Naive B cell (primary cell): ENCODE measurements at regions not wholly inside any gene's neighbourhood (a gene's known extent, or its start where the extent isn't known, plus 50 kb on each side); places are given as distances from the start of the nearest gene placed in this dataset.
"Not testable (repeated sequence)": the region's sequence is repeated elsewhere in the genome, so short reads cannot be mapped to it uniquely, and the experiment has no call there.

Experiments
- ATAC-seq, 2 donors: fragments of 150-1000 bp; cut with Tn5 transposase; 2 replicates each; pipeline ENCODE4 v1.10.0; 2021; ENCODE audit warnings: low read depth in 2 of 2, mild to moderate bottlenecking in 2 of 2, moderate library complexity in 2 of 2
- DNase-seq: peaks from one replicate; pipeline ENCODE4 v3.0.0; 2022
- H3K27ac Mint-ChIP-seq, 6 donors: one replicate each; pipeline ENCODE4 v1.8.0; 2020 to 2022; ENCODE audit warnings: mild to moderate bottlenecking in 6 of 6, mixed read lengths in 6 of 6, moderate library complexity in 5 of 6, inconsistent platforms in 2 of 6
- H3K27me3 Mint-ChIP-seq, 3 donors: one replicate each; pipeline ENCODE4 v1.8.0; 2021 to 2022; ENCODE audit warnings: mixed read lengths in 3 of 3, mild to moderate bottlenecking in 1 of 3
- H3K36me3 Mint-ChIP-seq, 2 donors: one replicate each; pipeline ENCODE4 v1.8.0; 2020 to 2022; ENCODE audit warnings: mixed read lengths in 2 of 2, inconsistent platforms in 1 of 2, mild to moderate bottlenecking in 1 of 2
- H3K4me1 Mint-ChIP-seq, 3 donors: one replicate each; pipeline ENCODE4 v1.8.0; 2020 to 2022; ENCODE audit warnings: mixed read lengths in 3 of 3, inconsistent platforms in 1 of 3, mild to moderate bottlenecking in 1 of 3, moderate library complexity in 1 of 3
- H3K4me3 Mint-ChIP-seq, 8 donors: one replicate each; pipeline ENCODE4 v1.8.0; 2020 to 2022; ENCODE audit warnings: mild to moderate bottlenecking in 8 of 8, mixed read lengths in 8 of 8, moderate library complexity in 8 of 8, inconsistent platforms in 2 of 8
- H3K9me3 Mint-ChIP-seq, 7 donors: one replicate each; pipeline ENCODE4 v1.8.0; 2020 to 2022; ENCODE audit warnings: mixed read lengths in 7 of 7, mild to moderate bottlenecking in 5 of 7, inconsistent platforms in 2 of 7, moderate library complexity in 1 of 7

GRCh38 chr12:87378526-87378925, 650.7 kb downstream of the C12orf50 start:
- Mint-ChIP-seq H3K27me3 (no peaks in the 10 kb centered on the region), H3K27ac (no peak overlapping the region), H3K4me1 (peaks cover 0 to 2% (median 0%) of the 10 kb centered on the region in 3 donors), H3K4me3 (no peak overlapping the region), H3K36me3 (no peaks in the 10 kb centered on the region), H3K9me3 (peaks cover 0 to 20% (median 1%) of the 10 kb centered on the region in 7 donors)
- DNase-seq: no peak
- ATAC-seq: no peak

- no peak overlapping the region for H3K27ac Mint-ChIP-seq
- DNase-seq: no peak
- H3K4me3 Mint-ChIP-seq: no peak overlapping the region
- H3K9me3 Mint-ChIP-seq: peaks cover 0 to 20% (median 1%) of the 10 kb centered on the region in 7 donors
- no peaks in the 10 kb centered on the region for H3K27me3 Mint-ChIP-seq
- no peaks in the 10 kb centered on the region for H3K36me3 Mint-ChIP-seq
- H3K4me1 Mint-ChIP-seq: no peaks in the 10 kb centered on the region
- ATAC-seq: no peak
These were observed 652.5 kb downstream of the C12orf50 start for GRCh38 chr12:87376722-87377121.

- H3K9me3 Mint-ChIP-seq: peaks cover 0 to 10% (median 2%) of the 10 kb centered on the region in 7 donors
- no peaks in the 10 kb centered on the region for H3K4me1 Mint-ChIP-seq
- H3K27me3 Mint-ChIP-seq: no peaks in the 10 kb centered on the region
- ATAC-seq (no peak), DNase-seq (no peak)
- H3K4me3 Mint-ChIP-seq: no peak overlapping the region
- H3K36me3 Mint-ChIP-seq: peaks cover 0 to 1% of the 10 kb centered on the region in 2 donors
- H3K27ac Mint-ChIP-seq: no peak overlapping the region
These were observed 660.0 kb downstream of the C12orf50 start for GRCh38 chr12:87369161-87369560.

- Mint-ChIP-seq H3K27me3 (no peaks in the 10 kb centered on the region), H3K4me3 (no peak overlapping the region), H3K4me1 (no peaks in the 10 kb centered on the region), H3K36me3 (peaks cover 0 to 5% of the 10 kb centered on the region in 2 donors), H3K9me3 (peaks cover 0 to 10% (median 6%) of the 10 kb centered on the region in 7 donors), H3K27ac (no peak overlapping the region)
- ATAC-seq: no peak
- DNase-seq: no peak
These were observed 660.9 kb downstream of the C12orf50 start for GRCh38 chr12:87368259-87368658.

- Mint-ChIP-seq H3K4me3 (no peak overlapping the region), H3K9me3 (peaks cover 0 to 26% (median 13%) of the 10 kb centered on the region in 7 donors), H3K27me3 (no peaks in the 10 kb centered on the region), H3K36me3 (peaks cover 6 to 16% of the 10 kb centered on the region in 2 donors), H3K4me1 (no peaks in the 10 kb centered on the region), H3K27ac (no peak overlapping the region)
- ATAC-seq (no peak), DNase-seq (no peak)
These were observed 663.8 kb downstream of the C12orf50 start for GRCh38 chr12:87365423-87365822.

- no peak for DNase-seq
- H3K4me3 Mint-ChIP-seq: no peak overlapping the region
- ATAC-seq: no peak
- peaks cover 10 to 40% (median 18%) of the 10 kb centered on the region in 7 donors for H3K9me3 Mint-ChIP-seq
- H3K36me3 Mint-ChIP-seq: peaks cover 6 to 16% of the 10 kb centered on the region in 2 donors
- no peaks in the 10 kb centered on the region for H3K4me1 Mint-ChIP-seq
- no peak overlapping the region for H3K27ac Mint-ChIP-seq
- no peaks in the 10 kb centered on the region for H3K27me3 Mint-ChIP-seq
These were observed 665.6 kb downstream of the C12orf50 start for GRCh38 chr12:87363497-87364084.

- DNase-seq (no peak), ATAC-seq (no peak)
- no peaks in the 10 kb centered on the region for H3K36me3 Mint-ChIP-seq
- H3K27ac Mint-ChIP-seq: no peak overlapping the region
- H3K9me3 Mint-ChIP-seq: peaks cover 0 to 5% (median 0%) of the 10 kb centered on the region in 7 donors
- H3K4me3 Mint-ChIP-seq: no peak overlapping the region
- H3K27me3 Mint-ChIP-seq: no peaks in the 10 kb centered on the region
- peaks cover 0 to 2% (median 2%) of the 10 kb centered on the region in 3 donors for H3K4me1 Mint-ChIP-seq
These were observed 679.5 kb downstream of the C12orf50 start for GRCh38 chr12:87349681-87350080.

GRCh38 chr12:87348071-87348470, 681.1 kb downstream of the C12orf50 start:
- no peak overlapping the region for H3K27ac Mint-ChIP-seq
- peaks cover 0 to 5% (median 4%) of the 10 kb centered on the region in 3 donors for H3K4me1 Mint-ChIP-seq

GRCh38 chr12:87344699-87345098, 684.5 kb downstream of the C12orf50 start:
- Mint-ChIP-seq H3K36me3 (no peaks in the 10 kb centered on the region), H3K4me3 (peak overlapping the region in 4 of 8 donors; percentile 5 to 81 (median 32))

More at GRCh38 chr12:87348071-87348470, 681.1 kb downstream of the C12orf50 start:
- ATAC-seq: no peak
- Mint-ChIP-seq H3K9me3 (peaks cover 0 to 5% (median 0%) of the 10 kb centered on the region in 7 donors), H3K27me3 (no peaks in the 10 kb centered on the region), H3K4me3 (no peak overlapping the region), H3K36me3 (no peaks in the 10 kb centered on the region)
- no peak for DNase-seq

GRCh38 chr12:87338681-87339080, 690.5 kb downstream of the C12orf50 start:
- ATAC-seq (no peak), DNase-seq (no peak)
- no peaks in the 10 kb centered on the region for H3K9me3 Mint-ChIP-seq
- no peak overlapping the region for H3K4me3 Mint-ChIP-seq
- H3K4me1 Mint-ChIP-seq: peaks cover 0 to 1% (median 0%) of the 10 kb centered on the region in 3 donors
- H3K36me3 Mint-ChIP-seq: no peaks in the 10 kb centered on the region
- H3K27ac Mint-ChIP-seq: peak overlapping the region in 1 of 6 donors; percentile 16
- H3K27me3 Mint-ChIP-seq: no peaks in the 10 kb centered on the region

More at GRCh38 chr12:87344699-87345098, 684.5 kb downstream of the C12orf50 start:
- DNase-seq (no peak), ATAC-seq (no peak)
- H3K27me3 Mint-ChIP-seq: no peaks in the 10 kb centered on the region
- H3K9me3 Mint-ChIP-seq: no peaks in the 10 kb centered on the region
- peaks cover 0 to 5% (median 4%) of the 10 kb centered on the region in 3 donors for H3K4me1 Mint-ChIP-seq
- H3K27ac Mint-ChIP-seq: no peak overlapping the region

- Mint-ChIP-seq H3K9me3 (no peaks in the 10 kb centered on the region), H3K4me1 (peaks cover 0 to 16% (median 9%) of the 10 kb centered on the region in 3 donors), H3K36me3 (no peaks in the 10 kb centered on the region), H3K27ac (no peak overlapping the region), H3K27me3 (no peaks in the 10 kb centered on the region), H3K4me3 (no peak overlapping the region)
- no peak for ATAC-seq
- no peak for DNase-seq
These were observed 692.3 kb downstream of the C12orf50 start for GRCh38 chr12:87336814-87337336.

- DNase-seq (no peak), ATAC-seq (peak in 1 of 2 donors; percentile 21)
- no peak overlapping the region for H3K4me3 Mint-ChIP-seq
- no peaks in the 10 kb centered on the region for H3K27me3 Mint-ChIP-seq
- no peaks in the 10 kb centered on the region for H3K36me3 Mint-ChIP-seq
- H3K27ac Mint-ChIP-seq: peak overlapping the region in 2 of 6 donors; percentile 4 to 7
- peaks cover 0 to 1% (median 0%) of the 10 kb centered on the region in 7 donors for H3K9me3 Mint-ChIP-seq
- peaks cover 0 to 16% (median 9%) of the 10 kb centered on the region in 3 donors for H3K4me1 Mint-ChIP-seq
These were observed 696.0 kb downstream of the C12orf50 start for GRCh38 chr12:87332987-87333726.

GRCh38 chr12:87330071-87330555, 699.1 kb downstream of the C12orf50 start:
- not testable (repeated sequence) for DNase-seq, H3K27me3 Mint-ChIP-seq, H3K36me3 Mint-ChIP-seq, H3K9me3 Mint-ChIP-seq, ATAC-seq, H3K4me3 Mint-ChIP-seq
- Mint-ChIP-seq H3K4me1 (peaks cover 0 to 16% (median 9%) of the 10 kb centered on the region in 3 donors), H3K27ac (peak overlapping the region in 1 of 6 donors; percentile 89)
